Embryonic facial prominence (tissue), 1 donor: ENCODE measurements at regions not wholly inside any gene's neighbourhood (a gene's known extent, or its start where the extent isn't known, plus 50 kb on each side); places are given as distances from the start of the nearest gene placed in this dataset.

Experiments
- DNase-seq: peaks from one replicate; pipeline ENCODE4 v3.0.0-alpha.2; 2016; ENCODE audit errors: extremely low spot score

GRCh38 chr2:64196963-64197362, 52.7 kb upstream of the PELI1 start:
- DNase-seq: no peak

GRCh38 chr2:64201151-64201550, 56.9 kb upstream of the PELI1 start:
- no peak for DNase-seq

GRCh38 chr2:64202206-64202845, 58.1 kb upstream of the PELI1 start:
- DNase-seq: peak; percentile 83

- no peak for DNase-seq
These were observed 59.1 kb upstream of the PELI1 start for GRCh38 chr2:64203131-64203857.

- DNase-seq: no peak
These were observed 59.8 kb upstream of the PELI1 start for GRCh38 chr2:64203858-64204632.

GRCh38 chr2:64204703-64205102, 60.5 kb upstream of the PELI1 start:
- no peak for DNase-seq

- no peak for DNase-seq
These were observed 61.2 kb upstream of the PELI1 start for GRCh38 chr2:64205415-64205814.

GRCh38 chr2:64207573-64207972, 63.4 kb upstream of the PELI1 start:
- no peak for DNase-seq

- DNase-seq: no peak
These were observed 66.6 kb upstream of the PELI1 start for GRCh38 chr2:64210816-64211215.

- no peak for DNase-seq
These were observed 67.2 kb upstream of the PELI1 start for GRCh38 chr2:64211276-64211921.

GRCh38 chr2:64212346-64212745, 68.1 kb upstream of the PELI1 start:
- no peak for DNase-seq

GRCh38 chr2:64212801-64213321, 68.6 kb upstream of the PELI1 start:
- DNase-seq: no peak

GRCh38 chr2:64213532-64214275, 69.5 kb upstream of the PELI1 start:
- no peak for DNase-seq

- no peak for DNase-seq
These were observed 70.3 kb upstream of the PELI1 start for GRCh38 chr2:64214281-64215115.

- DNase-seq: no peak
These were observed 73.1 kb upstream of the PELI1 start for GRCh38 chr2:64217198-64217869.

GRCh38 chr2:64218137-64218802, 74.0 kb upstream of the PELI1 start:
- no peak for DNase-seq

- no peak for DNase-seq
These were observed 74.9 kb upstream of the PELI1 start for GRCh38 chr2:64219149-64219548.

GRCh38 chr2:64220265-64220664, 76.0 kb upstream of the PELI1 start:
- no peak for DNase-seq

GRCh38 chr2:64220894-64221617, 76.8 kb upstream of the PELI1 start:
- no peak for DNase-seq
